Neural cell (in vitro differentiated cells): ENCODE measurements at regions not wholly inside any gene's neighbourhood (a gene's known extent, or its start where the extent isn't known, plus 50 kb on each side); places are given as distances from the start of the nearest gene placed in this dataset.
"Not testable (repeated sequence)": the region's sequence is repeated elsewhere in the genome, so short reads cannot be mapped to it uniquely, and the experiment has no call there.

Experiments
- EP300 ChIP-seq: fragments of 450-650 bp; conservative IDR thresholded peaks from 2 replicates; pipeline ENCODE4 v1.6.1; 2014; ENCODE audit warnings: antibody characterized with exemption, mild to moderate bottlenecking, moderate library complexity; ENCODE audit not compliant: poor library complexity, severe bottlenecking
- EZH2 ChIP-seq: fragments of 200-600, 300-800 bp; shearing (Covaris generic), sonication (generic); IDR thresholded peaks from 2 replicates; pipeline ENCODE4 v1.6.1; 2014; ENCODE audit warnings: antibody characterized with exemption, low read length, borderline replicate concordance, mild to moderate bottlenecking; ENCODE audit not compliant: insufficient read depth, poor library complexity, severe bottlenecking
- MXI1 ChIP-seq: fragments of 450-650 bp; conservative IDR thresholded peaks from 2 replicates; pipeline ENCODE4 v1.6.1; 2014; ENCODE audit warnings: antibody characterized with exemption, mild to moderate bottlenecking; ENCODE audit not compliant: poor library complexity, severe bottlenecking
- POLR2AphosphoS5 ChIP-seq: IDR thresholded peaks from 2 replicates; pipeline ENCODE4 v1.6.1; 2012
- RAD21 ChIP-seq: fragments of 450-650 bp; conservative IDR thresholded peaks from 2 replicates; pipeline ENCODE4 v1.6.1; 2014; ENCODE audit warnings: antibody characterized with exemption, mild to moderate bottlenecking, moderate library complexity
- SMC3 ChIP-seq: fragments of 450-650 bp; conservative IDR thresholded peaks from 2 replicates; pipeline ENCODE4 v1.6.1; 2014; ENCODE audit warnings: antibody characterized with exemption, mild to moderate bottlenecking, moderate library complexity; ENCODE audit not compliant: poor library complexity
- TAF1 ChIP-seq: IDR thresholded peaks from 2 replicates; pipeline ENCODE4 v1.6.1; 2012; ENCODE audit warnings: low read depth
- TF ChIP-seq, protein P1 (sequence below): fragments of 450-650 bp; IDR thresholded peaks from 2 replicates; pipeline ENCODE4 v1.5.1; 2014; ENCODE audit warnings: antibody characterized with exemption, mild to moderate bottlenecking, moderate library complexity; ENCODE audit not compliant: poor library complexity, severe bottlenecking
- TF ChIP-seq, protein P2 (sequence below): IDR thresholded peaks from 2 replicates; pipeline ENCODE4 v1.6.1; 2012; ENCODE audit warnings: borderline replicate concordance

DNA sequence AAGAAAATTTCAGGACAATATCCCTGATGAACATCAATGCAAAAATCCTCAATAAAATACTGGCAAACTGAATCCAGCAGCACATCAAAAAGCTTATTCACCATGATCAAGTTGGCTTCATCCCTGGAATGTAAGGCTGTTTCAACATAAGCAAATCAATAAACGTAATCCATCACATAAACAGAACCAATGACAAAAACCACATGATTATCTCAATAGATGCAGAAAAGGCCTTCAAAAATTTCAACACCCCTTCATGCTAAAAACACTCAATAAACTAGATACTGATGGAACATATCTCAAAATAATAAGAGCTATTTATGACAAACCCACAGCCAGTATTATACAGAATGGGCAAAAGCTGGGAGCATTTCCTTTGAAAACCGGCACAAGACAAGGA, 177.7 kb downstream of the PCDH18 start:
- TF ChIP-seq POLR2AphosphoS5, TAF1, EZH2, MXI1, RAD21, EP300, SMC3: not testable (repeated sequence)
- TF ChIP-seq, protein P1, sequence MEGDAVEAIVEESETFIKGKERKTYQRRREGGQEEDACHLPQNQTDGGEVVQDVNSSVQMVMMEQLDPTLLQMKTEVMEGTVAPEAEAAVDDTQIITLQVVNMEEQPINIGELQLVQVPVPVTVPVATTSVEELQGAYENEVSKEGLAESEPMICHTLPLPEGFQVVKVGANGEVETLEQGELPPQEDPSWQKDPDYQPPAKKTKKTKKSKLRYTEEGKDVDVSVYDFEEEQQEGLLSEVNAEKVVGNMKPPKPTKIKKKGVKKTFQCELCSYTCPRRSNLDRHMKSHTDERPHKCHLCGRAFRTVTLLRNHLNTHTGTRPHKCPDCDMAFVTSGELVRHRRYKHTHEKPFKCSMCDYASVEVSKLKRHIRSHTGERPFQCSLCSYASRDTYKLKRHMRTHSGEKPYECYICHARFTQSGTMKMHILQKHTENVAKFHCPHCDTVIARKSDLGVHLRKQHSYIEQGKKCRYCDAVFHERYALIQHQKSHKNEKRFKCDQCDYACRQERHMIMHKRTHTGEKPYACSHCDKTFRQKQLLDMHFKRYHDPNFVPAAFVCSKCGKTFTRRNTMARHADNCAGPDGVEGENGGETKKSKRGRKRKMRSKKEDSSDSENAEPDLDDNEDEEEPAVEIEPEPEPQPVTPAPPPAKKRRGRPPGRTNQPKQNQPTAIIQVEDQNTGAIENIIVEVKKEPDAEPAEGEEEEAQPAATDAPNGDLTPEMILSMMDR: not testable (repeated sequence)
- TF ChIP-seq, protein P2, sequence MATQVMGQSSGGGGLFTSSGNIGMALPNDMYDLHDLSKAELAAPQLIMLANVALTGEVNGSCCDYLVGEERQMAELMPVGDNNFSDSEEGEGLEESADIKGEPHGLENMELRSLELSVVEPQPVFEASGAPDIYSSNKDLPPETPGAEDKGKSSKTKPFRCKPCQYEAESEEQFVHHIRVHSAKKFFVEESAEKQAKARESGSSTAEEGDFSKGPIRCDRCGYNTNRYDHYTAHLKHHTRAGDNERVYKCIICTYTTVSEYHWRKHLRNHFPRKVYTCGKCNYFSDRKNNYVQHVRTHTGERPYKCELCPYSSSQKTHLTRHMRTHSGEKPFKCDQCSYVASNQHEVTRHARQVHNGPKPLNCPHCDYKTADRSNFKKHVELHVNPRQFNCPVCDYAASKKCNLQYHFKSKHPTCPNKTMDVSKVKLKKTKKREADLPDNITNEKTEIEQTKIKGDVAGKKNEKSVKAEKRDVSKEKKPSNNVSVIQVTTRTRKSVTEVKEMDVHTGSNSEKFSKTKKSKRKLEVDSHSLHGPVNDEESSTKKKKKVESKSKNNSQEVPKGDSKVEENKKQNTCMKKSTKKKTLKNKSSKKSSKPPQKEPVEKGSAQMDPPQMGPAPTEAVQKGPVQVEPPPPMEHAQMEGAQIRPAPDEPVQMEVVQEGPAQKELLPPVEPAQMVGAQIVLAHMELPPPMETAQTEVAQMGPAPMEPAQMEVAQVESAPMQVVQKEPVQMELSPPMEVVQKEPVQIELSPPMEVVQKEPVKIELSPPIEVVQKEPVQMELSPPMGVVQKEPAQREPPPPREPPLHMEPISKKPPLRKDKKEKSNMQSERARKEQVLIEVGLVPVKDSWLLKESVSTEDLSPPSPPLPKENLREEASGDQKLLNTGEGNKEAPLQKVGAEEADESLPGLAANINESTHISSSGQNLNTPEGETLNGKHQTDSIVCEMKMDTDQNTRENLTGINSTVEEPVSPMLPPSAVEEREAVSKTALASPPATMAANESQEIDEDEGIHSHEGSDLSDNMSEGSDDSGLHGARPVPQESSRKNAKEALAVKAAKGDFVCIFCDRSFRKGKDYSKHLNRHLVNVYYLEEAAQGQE: not testable (repeated sequence)
